RCC 7860 (cell line): ENCODE measurements at regions not wholly inside any gene's neighbourhood (a gene's known extent, or its start where the extent isn't known, plus 50 kb on each side); places are given as distances from the start of the nearest gene placed in this dataset.

Experiments used
- DNase-seq: peaks from one replicate; pipeline ENCODE4 v3.0.0-alpha.2; 2015; ENCODE audit warnings: low spot score
- FAIRE-seq: peaks from 2 replicates; lab custom pipeline; 2012; peaks lifted over from hg19 to GRCh38; lab: Jason Lieb, UNC

GRCh38 chr13:105445796-105446195, 1089.7 kb downstream of the EFNB2 start:
- FAIRE-seq (no peak), DNase-seq (no peak)

- DNase-seq (peak; percentile 98), FAIRE-seq (peak; percentile 97)
Measured at GRCh38 chr13:105442949-105443699, 1092.3 kb downstream of the EFNB2 start.

- FAIRE-seq (no peak), DNase-seq (no peak)
Measured at GRCh38 chr13:105442040-105442439, 1093.4 kb downstream of the EFNB2 start.

GRCh38 chr13:105441051-105441750, 1094.3 kb downstream of the EFNB2 start:
- no peak for FAIRE-seq
- DNase-seq = no peak

GRCh38 chr13:105436943-105437342, 1098.5 kb downstream of the EFNB2 start:
- no peak for DNase-seq
- FAIRE-seq = no peak

GRCh38 chr13:105432438-105432837, 1103.0 kb downstream of the EFNB2 start:
- no peak for FAIRE-seq
- DNase-seq = no peak

- no peak for DNase-seq
- FAIRE-seq = no peak
Measured at GRCh38 chr13:105428811-105429210, 1106.7 kb downstream of the EFNB2 start.

GRCh38 chr13:105426441-105426840, 1109.0 kb downstream of the EFNB2 start:
- no peak for DNase-seq
- no peak for FAIRE-seq

GRCh38 chr13:105414639-105415038, 1120.8 kb downstream of the EFNB2 start:
- FAIRE-seq = no peak

GRCh38 chr13:105412171-105412570, 1123.3 kb downstream of the EFNB2 start:
- FAIRE-seq = no peak
- DNase-seq = no peak

More at GRCh38 chr13:105414639-105415038, 1120.8 kb downstream of the EFNB2 start:
- no peak for DNase-seq

- FAIRE-seq (no peak), DNase-seq (no peak)
Measured at GRCh38 chr13:105410602-105411001, 1124.9 kb downstream of the EFNB2 start.

- DNase-seq (peak; percentile 63), FAIRE-seq (peak; percentile 84)
Measured at GRCh38 chr13:105406551-105406950, 1128.9 kb downstream of the EFNB2 start.

GRCh38 chr13:105403086-105403485, 1132.4 kb downstream of the EFNB2 start:
- FAIRE-seq (no peak), DNase-seq (no peak)

GRCh38 chr13:105395041-105395440, 1140.4 kb downstream of the EFNB2 start:
- DNase-seq (no peak), FAIRE-seq (no peak)

- FAIRE-seq (no peak), DNase-seq (no peak)
Measured at GRCh38 chr13:105389373-105389772, 1146.1 kb downstream of the EFNB2 start.

- FAIRE-seq (no peak), DNase-seq (no peak)
Measured at GRCh38 chr13:105377452-105377851, 1158.0 kb downstream of the EFNB2 start.

- FAIRE-seq (no peak), DNase-seq (no peak)
Measured at GRCh38 chr13:105370011-105370650, 1165.3 kb downstream of the EFNB2 start.

- DNase-seq = no peak
- FAIRE-seq = no peak
Measured at GRCh38 chr13:105368781-105369180, 1166.7 kb downstream of the EFNB2 start.

- DNase-seq (no peak), FAIRE-seq (no peak)
Measured at GRCh38 chr13:105365831-105366230, 1169.6 kb downstream of the EFNB2 start.

GRCh38 chr13:105365021-105365550, 1170.4 kb downstream of the EFNB2 start:
- FAIRE-seq = no peak
- no peak for DNase-seq

GRCh38 chr13:105364191-105364590, 1171.3 kb downstream of the EFNB2 start:
- DNase-seq (no peak), FAIRE-seq (no peak)
